HepG2 (cell line): ENCODE measurements at regions not wholly inside any gene's neighbourhood (a gene's known extent, or its start where the extent isn't known, plus 50 kb on each side); places are given as distances from the start of the nearest gene placed in this dataset.

Experiments
- ATAC-seq: fragments of 200-7000 bp; cut with Tn5 transposase; 3 replicates; pipeline ENCODE4 v1.9.1; 2020; ENCODE audit warnings: mild to moderate bottlenecking, moderate library complexity
- BruUV-seq: library from RNA; stranded (reverse); fragments of 400-500 nt; replicated peaks from 2 replicates; lab custom pipeline; 2021; lab: Mats Ljungman, UMichigan
- CTCF ChIA-PET: fragments of 300-600 bp; formaldehyde crosslinking; extraction: SDS; loops from one replicate; lab custom pipeline; 2021; ENCODE audit warnings: low total read pairs, inconsistent platforms, low intra/inter-chr PET ratio; lab: Yijun Ruan, JAX
- POLR2A ChIA-PET: fragments of 350-600 bp; sonication (Branson Sonifier 250); formaldehyde crosslinking; loops from one replicate; lab custom pipeline; 2020; ENCODE audit warnings: antibody characterized with exemption, inconsistent platforms; lab: Yijun Ruan, JAX
- DNase-seq: peaks from one replicate; pipeline ENCODE4 v3.0.0-alpha.2; 2015; ENCODE audit warnings: low spot score
- FAIRE-seq: peaks from 3 replicates; lab custom pipeline; 2011; peaks lifted over from hg19 to GRCh38; lab: Jason Lieb, UNC
- H2AFZ ChIP-seq: one replicate; pipeline ENCODE4 v1.6.1; 2011; ENCODE audit warnings: low read length, inconsistent platforms
- H3K27ac ChIP-seq: fragments of 300-600 bp; 3 replicates; pipeline ENCODE4 v1.8.0; 2011; ENCODE audit warnings: mixed run types, mild to moderate bottlenecking, mixed read lengths, low read length, inconsistent platforms; ENCODE audit not compliant: insufficient read depth; ENCODE audit errors: extremely low read length
- H3K27me3 ChIP-seq, 2 experiments: fragments of 200-600 bp in 1 of 2; 2 replicates in 1 of 2; 3 replicates in 1 of 2; pipeline versions ENCODE4 v1.6.0 to v1.8.0; 2011; ENCODE audit warnings: low read length in 2 of 2, mild to moderate bottlenecking in 2 of 2, moderate library complexity in 2 of 2, inconsistent platforms in 1 of 2; ENCODE audit not compliant: insufficient read depth in 2 of 2, control insufficient read depth in 1 of 2
- H3K36me3 ChIP-seq, 2 experiments: fragments of 200-600 bp in 1 of 2; replicated peaks in 1 of 2; 2 replicates in 1 of 2; 3 replicates in 1 of 2; pipeline versions ENCODE4 v1.5.1 to v1.8.0; 2011; ENCODE audit warnings: low read length in 2 of 2, inconsistent platforms in 1 of 2; ENCODE audit not compliant: insufficient read depth in 2 of 2, control insufficient read depth in 1 of 2
- H3K4me1 ChIP-seq: 2 replicates; pipeline ENCODE4 v1.5.1; 2012; ENCODE audit warnings: low read length, inconsistent platforms; ENCODE audit not compliant: insufficient read depth
- H3K4me2 ChIP-seq: 2 replicates; pipeline ENCODE4 v1.6.0; 2011; ENCODE audit warnings: low read depth, low read length, inconsistent platforms
- H3K4me3 ChIP-seq, 3 experiments: fragments of 200-600 bp in 1 of 3; sonication (generic), shearing (Covaris generic) in 1 of 3; replicated peaks in 1 of 3; 2 replicates each; pipeline ENCODE4 v1.5.1; 2011 to 2016; ENCODE audit warnings: low read length in 3 of 3, inconsistent platforms in 2 of 3, low read depth in 2 of 3, mild to moderate bottlenecking in 2 of 3, control low read depth in 1 of 3, mixed read lengths in 1 of 3; ENCODE audit not compliant: insufficient read depth in 1 of 3
- H3K79me2 ChIP-seq: one replicate; pipeline ENCODE4 v1.6.1; 2011; ENCODE audit warnings: low read length, inconsistent platforms; ENCODE audit not compliant: insufficient read depth
- H3K9ac ChIP-seq: 2 replicates; pipeline ENCODE4 v1.6.0; 2011; ENCODE audit warnings: mild to moderate bottlenecking, low read depth, low read length, inconsistent platforms; ENCODE audit not compliant: insufficient read depth
- H3K9me3 ChIP-seq: 2 replicates; pipeline ENCODE4 v1.5.1; 2012; ENCODE audit warnings: mild to moderate bottlenecking, low read length
- H4K20me1 ChIP-seq: 2 replicates; pipeline ENCODE4 v1.6.0; 2011; ENCODE audit warnings: inconsistent platforms, mild to moderate bottlenecking, low read length, moderate library complexity; ENCODE audit not compliant: insufficient read depth
- ARNTL ChIP-seq: sonication (generic); formaldehyde crosslinking; IDR thresholded peaks from 2 replicates; pipeline ENCODE4 v1.4.0; 2020; ENCODE audit warnings: mild to moderate bottlenecking, missing genetic modification reagents
- HES4 ChIP-seq: sonication (generic); formaldehyde crosslinking; IDR thresholded peaks from 2 replicates; pipeline ENCODE4 v1.9.0; 2021; ENCODE audit warnings: mild to moderate bottlenecking, missing genetic modification reagents, borderline replicate concordance
- HNRNPK ChIP-seq: fragments of 200-400 bp; formaldehyde crosslinking; IDR thresholded peaks from 2 replicates; pipeline ENCODE4 v1.6.1; 2018; ENCODE audit warnings: low read length, low read depth, moderate library complexity, mild to moderate bottlenecking; ENCODE audit not compliant: poor library complexity, severe bottlenecking
- HOXA3 ChIP-seq: sonication (generic); formaldehyde crosslinking; IDR thresholded peaks from 2 replicates; pipeline ENCODE4 v1.5.0; 2020; ENCODE audit warnings: missing genetic modification reagents
- NPAS2 ChIP-seq: sonication (generic); formaldehyde crosslinking; IDR thresholded peaks from 2 replicates; pipeline ENCODE4 v1.8.0; 2022; ENCODE audit warnings: mild to moderate bottlenecking, missing genetic modification reagents, borderline replicate concordance
- ONECUT2 ChIP-seq: sonication (generic); formaldehyde crosslinking; IDR thresholded peaks from 2 replicates; pipeline ENCODE4 v1.4.0; 2020; ENCODE audit warnings: missing genetic modification reagents
- POGK ChIP-seq: sonication (generic); formaldehyde crosslinking; conservative IDR thresholded peaks from 2 replicates; pipeline ENCODE4 v1.8.0; 2022; ENCODE audit warnings: mild to moderate bottlenecking, moderate library complexity, missing genetic modification reagents
- PTBP1 ChIP-seq: fragments of 200-400 bp; formaldehyde crosslinking; IDR thresholded peaks from 2 replicates; pipeline ENCODE4 v1.6.1; 2018; ENCODE audit warnings: low read length, low read depth; ENCODE audit not compliant: poor library complexity, severe bottlenecking
- SUZ12 ChIP-seq: fragments of 150-350 bp; IDR thresholded peaks from 2 replicates; pipeline ENCODE4 v1.6.1; 2014; ENCODE audit warnings: low read depth, low read length
- TCF12 ChIP-seq, 2 experiments: fragments of 450-650 bp in 1 of 2; sonication (generic) in 1 of 2; formaldehyde crosslinking in 1 of 2; IDR thresholded peaks; 2 replicates each; pipeline versions ENCODE4 v1.6.1 to v1.8.0; 2017 to 2022; ENCODE audit warnings: antibody characterized with exemption in 1 of 2, mild to moderate bottlenecking in 1 of 2, missing genetic modification reagents in 1 of 2, moderate library complexity in 1 of 2
- THAP7 ChIP-seq: sonication (generic); formaldehyde crosslinking; IDR thresholded peaks from 2 replicates; pipeline ENCODE4 v1.8.1; 2023; ENCODE audit warnings: mild to moderate bottlenecking, missing genetic modification reagents
- ZNF232 ChIP-seq: sonication (generic); formaldehyde crosslinking; IDR thresholded peaks from 2 replicates; pipeline ENCODE4 v1.4.0; 2020; ENCODE audit warnings: missing genetic modification reagents, borderline replicate concordance
- ZNF337 ChIP-seq: sonication (generic); formaldehyde crosslinking; IDR thresholded peaks from 2 replicates; pipeline ENCODE4 v1.5.1; 2020; ENCODE audit warnings: missing genetic modification reagents, low read depth, mild to moderate bottlenecking, borderline replicate concordance
- ZNF496 ChIP-seq: sonication (generic); formaldehyde crosslinking; IDR thresholded peaks from 2 replicates; pipeline ENCODE4 v1.8.1; 2023; ENCODE audit warnings: mild to moderate bottlenecking, moderate library complexity, missing genetic modification reagents; ENCODE audit not compliant: insufficient replicate concordance
- ZNF772 ChIP-seq: sonication (generic); formaldehyde crosslinking; IDR thresholded peaks from 2 replicates; pipeline ENCODE4 v1.5.0; 2020; ENCODE audit warnings: mild to moderate bottlenecking, missing genetic modification reagents
- ZNF784 ChIP-seq: sonication (generic); formaldehyde crosslinking; IDR thresholded peaks from 2 replicates; pipeline ENCODE4 v1.5.1; 2020; ENCODE audit warnings: missing genetic modification reagents, mild to moderate bottlenecking, borderline replicate concordance
- ZSCAN31 ChIP-seq: sonication (generic); formaldehyde crosslinking; IDR thresholded peaks from 2 replicates; pipeline ENCODE4 v1.5.0; 2020; ENCODE audit warnings: low read depth, mild to moderate bottlenecking, missing genetic modification reagents
- WGBS: methylation state at CpG from one replicate; pipeline ENCODE4 v1.1.6; 2017; ENCODE audit warnings: low lambda C conversion rate; 5-methylcytosine and 5-hydroxymethylcytosine counted together
- in situ Hi-C: cut with HindIII; loops from 2 replicates; pipeline ENCODE4 v1.10.0; 2017; ENCODE audit warnings: low pct_unique_long_range_greater_than_20kb; ENCODE audit not compliant: extremely low pct_ligation_motif_present
- intact Hi-C: fragments of 100-400 bp; cut with micrococcal nuclease; formaldehyde crosslinking; loops from one replicate; pipeline ENCODE4 v1.10.0; 2022; ENCODE audit not compliant: unreplicated experiment

GRCh38 chr14:84425968-84426367 lies 1104.0 kb upstream of the FLRT2 start:
- POLR2A ChIA-PET = no interaction called here
- Histone ChIP-seq H3K36me3 (no peaks in the 10 kb centered on the region), H3K27ac (no peak overlapping the region), H3K27me3 (no peaks in the 10 kb centered on the region), H3K4me2 (no peak overlapping the region), H2AFZ (no peak overlapping the region)
- in situ Hi-C loops = no loop called here
- 3% methylated on average over 2 of the region's 2 CpGs for WGBS
- CTCF ChIA-PET = no interaction called here
- no peak for TF ChIP-seq ZNF232
- TF ChIP-seq POGK = no peak
- TF ChIP-seq HNRNPK = peak; percentile 89
- TF ChIP-seq, all 625 proteins: peak for 1
- FAIRE-seq (no peak), ATAC-seq (no peak), DNase-seq (no peak)
- H3K4me3 ChIP-seq = no peak overlapping the region
- H3K4me1 ChIP-seq = no peaks in the 10 kb centered on the region
- H3K79me2 ChIP-seq = no peaks in the 10 kb centered on the region
- H3K9me3 ChIP-seq = peaks cover 38% of the 10 kb centered on the region
- no peaks in the 10 kb centered on the region for H4K20me1 ChIP-seq
- BruUV-seq = no TSS peak
- H3K9ac ChIP-seq = no peak overlapping the region
- intact Hi-C loops = no loop called here

GRCh38 chr14:84432676-84433075 lies 1097.3 kb upstream of the FLRT2 start:
- H4K20me1 ChIP-seq = no peaks in the 10 kb centered on the region
- no TSS peak for BruUV-seq
- FAIRE-seq = no peak
- H3K4me1 ChIP-seq = no peaks in the 10 kb centered on the region
- no peaks in the 10 kb centered on the region for H3K36me3 ChIP-seq
- in situ Hi-C loops = no loop called here
- CTCF ChIA-PET = no interaction called here
- no peaks in the 10 kb centered on the region; a peak in 1 of 5 replicates for H3K27me3 ChIP-seq
- no peak for ATAC-seq
- H3K79me2 ChIP-seq = no peaks in the 10 kb centered on the region
- H3K27ac ChIP-seq = no peak overlapping the region
- H3K9me3 ChIP-seq = peaks cover 76% of the 10 kb centered on the region
- no peak overlapping the region for H3K9ac ChIP-seq
- H2AFZ ChIP-seq = no peak overlapping the region
- POLR2A ChIA-PET = no interaction called here
- intact Hi-C loops = no loop called here
- H3K4me2 ChIP-seq = no peak overlapping the region
- H3K4me3 ChIP-seq = no peak overlapping the region
- no peak for DNase-seq
- TF ChIP-seq HOXA3 (CRISPR knock-in tag) = no peak
- TF ChIP-seq SUZ12 = no peak
- no peak for TF ChIP-seq ZNF784
- TF ChIP-seq ONECUT2 (CRISPR knock-in tag) = no peak
- no peak for TF ChIP-seq PTBP1
- TF ChIP-seq NPAS2 (CRISPR knock-in tag) = no peak
- TF ChIP-seq ARNTL (CRISPR knock-in tag) = no peak
- TF ChIP-seq ZSCAN31 (CRISPR knock-in tag) = no peak
- TF ChIP-seq TCF12 (IDR thresholded peaks at IDR 0.05) = no peak
- TF ChIP-seq TCF12 (CRISPR knock-in tag; IDR thresholded peaks at IDR 0.05) = no peak
- no peak for TF ChIP-seq HES4 (CRISPR knock-in tag)
- TF ChIP-seq THAP7 (CRISPR knock-in tag) = no peak
- TF ChIP-seq ZNF496 (CRISPR knock-in tag) = no peak
- no peak for TF ChIP-seq ZNF337
- no peak for TF ChIP-seq ZNF772
